Erythroblast (primary cell): ENCODE measurements at regions not wholly inside any gene's neighbourhood (a gene's known extent, or its start where the extent isn't known, plus 50 kb on each side); places are given as distances from the start of the nearest gene placed in this dataset.

ENCODE experiments used
- DNase-seq, 2 experiments: peaks; one replicate each; lab custom pipeline; 2025; lab: John Stamatoyannopoulos, UW
- GATA1 ChIP-seq: IDR thresholded peaks from 2 replicates; pipeline ENCODE4 v1.6.1; 2011; ENCODE audit warnings: low read depth, mild to moderate bottlenecking, control low read depth, low read length, moderate library complexity
- POLR2A ChIP-seq: IDR thresholded peaks from 2 replicates; pipeline ENCODE4 v1.6.1; 2011; ENCODE audit warnings: mild to moderate bottlenecking, low read length

DNA sequence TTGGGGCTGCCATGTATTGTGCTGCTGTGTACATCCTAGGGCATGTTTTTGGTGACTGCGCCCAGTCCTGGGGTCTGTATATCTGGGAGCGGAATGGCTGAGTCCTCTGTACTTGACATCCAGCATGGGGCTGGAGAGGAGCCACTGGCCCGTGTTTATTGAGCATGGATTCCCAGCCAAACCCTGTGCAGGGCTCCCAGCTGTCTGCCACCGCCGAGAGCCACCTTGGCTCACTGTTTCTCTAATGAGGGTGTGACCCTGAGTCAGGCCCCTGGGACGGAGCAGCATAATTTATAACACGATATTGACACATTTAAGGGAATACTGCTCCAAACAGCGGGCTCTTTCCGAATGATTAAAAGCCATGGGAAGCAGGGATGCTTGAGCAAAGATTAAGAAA is 211.5 kb upstream of the PWP1 start:
- TF ChIP-seq POLR2A = no peak
- TF ChIP-seq GATA1 = no peak
- DNase-seq = no peak

DNA sequence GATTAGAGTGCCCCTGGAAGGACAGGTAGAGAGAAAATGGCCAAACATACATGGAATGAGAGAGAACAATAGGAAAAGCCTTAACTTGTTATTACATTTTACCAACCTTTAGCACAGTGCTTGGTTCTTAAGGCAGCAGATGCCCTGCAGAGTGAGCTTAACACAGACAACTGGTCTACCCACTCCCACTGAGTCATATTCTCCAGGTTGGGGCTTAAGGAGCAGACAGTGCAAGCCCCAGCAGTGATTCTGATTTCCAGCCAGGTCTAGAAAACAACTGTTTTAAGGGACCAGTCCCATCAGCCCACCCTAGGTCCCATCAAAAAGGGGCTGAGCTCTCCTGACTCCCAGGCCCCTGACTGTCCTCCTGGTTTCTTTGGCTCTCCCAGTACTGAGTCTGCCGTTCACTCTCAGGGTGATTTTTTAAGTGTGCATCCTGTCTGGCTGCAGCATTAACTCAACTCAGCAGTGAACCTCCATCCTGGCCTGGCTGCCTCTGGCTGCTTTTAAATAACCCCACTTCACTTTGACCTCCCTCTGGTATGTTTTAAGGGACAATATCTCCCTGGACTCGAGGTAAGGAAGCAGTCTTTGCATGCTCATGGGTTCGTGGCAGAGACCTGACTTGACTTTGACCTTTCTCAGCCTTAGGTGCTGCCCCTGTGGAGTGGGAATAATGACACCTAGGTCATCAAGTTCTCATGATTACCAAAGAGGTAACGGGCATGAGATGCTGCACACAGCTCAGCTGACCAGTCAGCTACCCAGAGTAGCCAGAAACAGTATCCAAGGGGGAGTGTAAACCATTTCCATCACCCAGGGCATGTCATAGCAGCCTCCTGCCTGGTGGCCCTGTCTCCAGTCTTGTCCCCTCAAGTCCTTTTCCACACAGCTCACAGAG is 210.7 kb upstream of the PWP1 start:
- no peak for TF ChIP-seq POLR2A
- DNase-seq = no peak

DNA sequence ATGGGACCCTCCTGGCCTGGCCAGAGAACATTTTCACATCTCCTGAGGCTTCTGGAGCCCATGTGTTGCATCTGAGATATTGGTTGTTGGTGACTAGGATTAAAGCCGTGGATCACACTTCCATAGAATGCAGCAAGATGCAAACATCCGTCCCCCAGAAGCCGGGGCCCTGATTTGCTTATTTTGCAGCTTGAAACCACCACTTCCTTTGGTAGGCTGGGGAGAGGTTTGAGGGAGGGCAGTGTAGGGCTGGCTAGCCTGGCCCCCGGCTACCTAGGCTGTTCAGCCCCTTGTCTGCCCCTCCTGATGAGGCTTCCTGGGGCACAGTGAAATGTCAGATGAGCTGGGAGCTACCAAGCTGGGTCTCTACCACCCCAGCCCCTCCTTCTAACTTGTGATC is 209.7 kb upstream of the PWP1 start:
- no peak for DNase-seq
- TF ChIP-seq POLR2A (no peak), GATA1 (no peak)

DNA sequence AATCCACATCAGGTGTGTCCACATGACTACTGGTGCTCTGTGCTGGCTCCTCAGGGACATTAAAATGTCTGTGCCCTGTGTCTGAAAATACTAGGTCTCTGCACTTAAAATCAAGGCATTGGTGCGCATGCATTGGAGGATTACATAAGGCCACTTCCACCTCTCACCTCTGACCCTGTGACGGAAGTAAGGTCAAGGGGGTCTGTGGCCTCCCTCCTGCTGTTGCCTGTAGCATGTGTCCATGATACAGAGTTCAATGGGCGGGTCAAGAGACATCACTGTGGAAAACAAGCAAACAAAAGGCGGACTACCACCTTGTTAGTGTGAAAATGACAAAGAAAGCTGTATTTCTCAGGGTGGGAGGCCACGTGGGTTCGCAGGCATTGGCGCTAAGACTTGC is 208.6 kb upstream of the PWP1 start:
- no peak for DNase-seq
- no peak for TF ChIP-seq POLR2A

DNA sequence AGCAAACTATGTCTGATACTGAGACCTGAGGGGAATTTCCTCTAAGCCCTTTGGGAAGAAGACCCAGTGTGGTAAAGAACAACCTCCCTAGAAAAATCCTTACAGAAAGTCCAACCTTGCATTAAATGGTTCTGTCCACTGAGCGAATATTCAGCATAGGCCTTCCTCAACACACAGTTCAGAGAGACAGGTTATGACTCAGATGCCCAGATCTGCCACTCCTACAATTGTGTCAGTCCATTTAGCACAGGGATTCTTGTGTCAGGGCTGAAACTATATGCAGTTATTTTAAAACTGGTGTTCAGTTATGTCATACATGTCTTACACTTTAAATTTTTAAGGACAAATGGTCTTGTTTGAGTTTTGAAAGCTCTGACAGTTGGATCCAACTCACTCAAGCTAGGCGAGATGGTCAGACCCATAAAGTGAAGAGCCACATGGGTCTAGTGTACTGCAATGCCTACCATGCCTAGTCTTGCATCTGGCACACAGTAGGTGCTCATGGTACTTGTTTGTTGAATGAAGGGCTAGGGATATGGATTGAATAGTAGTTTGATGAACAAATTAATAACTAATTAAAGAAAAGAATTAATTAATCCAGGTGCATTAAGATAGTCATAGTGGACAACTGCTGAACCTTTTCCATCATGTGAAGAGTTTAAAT is 207.5 kb upstream of the PWP1 start:
- DNase-seq = no peak
- TF ChIP-seq GATA1 (no peak), POLR2A (no peak)

DNA sequence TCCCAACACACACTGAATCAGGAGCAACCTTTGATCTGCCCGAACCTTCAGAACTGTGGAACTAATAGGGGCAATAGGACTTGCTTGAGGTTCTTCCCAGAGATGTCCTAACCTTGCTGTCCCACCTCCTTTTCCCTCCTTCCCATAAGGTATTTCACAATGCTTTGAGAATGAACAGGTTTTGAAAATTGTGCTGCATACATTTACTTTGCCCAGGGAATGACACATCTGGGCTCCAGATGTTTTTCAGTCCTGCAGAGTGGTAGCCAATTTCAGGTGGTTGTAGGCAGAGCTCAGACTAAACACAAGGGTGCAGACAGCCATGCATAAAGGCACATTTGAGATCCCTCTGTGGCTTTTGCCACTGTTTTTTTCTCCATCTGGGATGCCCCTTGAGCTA is 206.7 kb upstream of the PWP1 start:
- DNase-seq = no peak
- TF ChIP-seq POLR2A (no peak), GATA1 (no peak)

DNA sequence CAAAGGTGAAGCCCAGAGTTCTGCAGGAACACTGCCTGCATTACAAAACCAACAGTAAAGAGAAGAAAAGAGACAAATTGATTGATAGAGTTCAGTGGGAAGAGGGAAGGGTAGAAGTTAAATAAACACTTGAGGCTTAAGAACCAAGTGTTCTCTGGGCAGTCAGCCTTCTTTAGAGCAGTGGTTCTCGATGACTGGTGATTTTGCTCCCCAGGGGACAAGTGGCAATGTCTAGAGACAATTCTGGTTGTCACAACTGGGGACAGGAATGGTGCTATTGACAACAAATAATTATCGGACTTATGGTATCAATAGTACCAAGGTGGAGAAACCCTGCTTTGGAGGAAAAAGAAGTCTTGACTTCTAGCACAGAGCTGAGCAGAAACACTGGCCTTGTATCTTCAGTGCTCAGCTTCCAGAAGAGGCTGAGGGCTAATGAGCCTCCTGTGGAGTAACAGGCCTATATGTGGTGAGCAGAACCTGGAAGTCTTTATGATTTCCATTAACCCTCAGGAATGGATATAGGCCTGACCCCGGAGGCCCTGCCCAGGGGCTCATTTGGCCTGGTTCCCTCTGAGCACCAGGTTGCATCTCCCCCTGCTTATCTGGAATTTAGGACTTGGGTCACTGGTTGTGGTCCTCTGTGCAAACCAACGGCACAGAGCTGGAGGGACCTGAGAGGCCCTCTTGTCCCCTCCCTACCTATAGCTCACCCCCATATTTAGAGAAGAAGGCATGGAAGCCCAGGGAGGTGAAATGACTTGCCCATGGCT is 204.6 kb upstream of the PWP1 start:
- no peak for DNase-seq
- TF ChIP-seq GATA1 = no peak
- no peak for TF ChIP-seq POLR2A

DNA sequence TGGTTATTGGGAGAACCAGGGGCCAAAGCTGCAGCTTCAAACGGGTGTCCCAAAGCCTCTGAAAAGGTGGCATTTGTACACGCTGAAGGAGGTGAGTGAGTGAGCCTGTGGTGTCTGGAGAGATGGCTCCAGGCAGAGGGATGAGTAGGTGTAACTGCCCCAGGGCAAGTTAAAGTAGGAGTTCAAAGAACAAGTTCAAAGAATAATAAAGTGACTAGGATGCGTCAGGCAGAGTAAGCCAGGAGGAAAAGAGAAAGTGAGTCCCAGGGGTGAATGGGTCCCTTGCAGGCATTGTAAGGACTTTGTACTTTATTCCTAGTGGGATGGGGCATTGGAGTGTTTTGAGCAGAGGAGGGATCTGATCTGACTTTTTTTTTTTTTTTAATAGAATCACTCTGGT is 201.4 kb upstream of the PWP1 start:
- no peak for TF ChIP-seq GATA1
- TF ChIP-seq POLR2A = no peak
- DNase-seq = no peak

DNA sequence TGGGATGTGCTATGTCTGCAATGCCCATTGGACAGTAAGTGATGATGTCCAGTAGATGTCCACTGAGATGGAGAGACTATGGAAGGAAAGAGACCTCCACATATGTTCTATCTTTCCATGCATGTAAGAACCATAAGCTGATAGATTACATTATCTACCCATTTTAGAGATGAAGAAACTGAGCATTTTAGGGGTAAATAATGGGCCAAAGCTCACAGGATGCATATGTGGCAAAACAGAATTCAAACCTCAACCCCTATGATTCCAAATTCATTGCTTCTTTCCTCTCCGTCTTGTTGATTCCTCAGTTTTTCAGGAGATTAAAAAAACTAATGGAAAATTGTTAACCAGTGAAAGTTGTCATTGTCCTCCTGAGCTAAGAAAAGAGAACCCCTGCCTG is 200.7 kb upstream of the PWP1 start:
- TF ChIP-seq POLR2A (no peak), GATA1 (no peak)
- DNase-seq = no peak

DNA sequence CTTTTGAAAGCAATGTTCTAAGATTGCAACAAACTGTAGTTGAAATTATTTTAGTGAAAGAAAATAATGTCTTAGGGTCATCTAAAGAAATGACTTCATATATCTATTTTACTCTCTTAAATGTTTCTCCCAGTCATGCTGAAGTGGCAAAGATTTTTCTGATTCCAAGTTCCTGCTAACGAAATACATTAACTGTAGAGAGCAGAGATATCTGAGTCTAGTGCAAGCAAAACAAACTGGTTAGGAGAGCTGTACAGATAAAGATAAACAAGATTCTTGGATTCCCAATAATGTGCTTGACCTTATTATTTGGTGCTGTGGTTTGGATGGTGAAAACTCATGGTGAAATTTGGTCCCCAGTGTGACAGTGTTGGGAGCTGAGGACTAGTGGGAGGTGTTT is 199.9 kb upstream of the PWP1 start:
- TF ChIP-seq GATA1 (no peak), POLR2A (no peak)
- DNase-seq = no peak

DNA sequence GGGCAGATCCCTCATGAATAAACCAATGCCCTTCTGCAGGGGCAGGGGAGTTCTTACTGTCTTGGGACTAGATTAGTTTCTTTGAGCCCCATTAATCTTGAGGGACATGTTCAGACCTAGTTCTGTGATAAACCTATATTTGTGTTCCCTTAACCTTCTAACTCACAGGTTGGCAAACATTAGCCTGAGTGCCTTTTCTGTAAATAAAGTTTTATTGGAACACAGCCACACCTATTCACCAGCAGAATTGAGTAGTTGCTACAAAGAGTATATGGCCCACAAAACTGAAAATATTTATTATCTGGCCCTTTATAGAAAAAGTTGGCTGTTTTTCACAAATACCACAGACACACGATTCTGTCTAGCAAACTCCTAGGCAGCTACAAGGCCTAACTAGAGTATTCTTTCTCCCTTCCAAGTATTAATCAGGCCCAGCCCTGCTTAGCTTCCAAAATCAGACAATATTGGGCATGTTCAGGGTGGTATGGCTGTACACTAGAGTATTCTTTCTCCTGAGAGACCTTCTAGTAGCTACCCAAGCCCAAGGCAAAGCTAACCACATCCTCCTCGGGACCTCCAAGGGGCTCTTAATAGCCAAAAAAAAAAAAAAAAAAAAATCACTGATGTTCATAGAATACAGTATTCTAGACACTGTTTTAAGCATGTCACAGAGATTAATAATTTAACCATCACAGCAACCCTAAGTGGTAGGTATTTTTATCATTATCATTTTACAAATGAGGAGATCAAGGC is 199.3 kb upstream of the PWP1 start:
- DNase-seq = no peak
- no peak for TF ChIP-seq POLR2A
- no peak for TF ChIP-seq GATA1

DNA sequence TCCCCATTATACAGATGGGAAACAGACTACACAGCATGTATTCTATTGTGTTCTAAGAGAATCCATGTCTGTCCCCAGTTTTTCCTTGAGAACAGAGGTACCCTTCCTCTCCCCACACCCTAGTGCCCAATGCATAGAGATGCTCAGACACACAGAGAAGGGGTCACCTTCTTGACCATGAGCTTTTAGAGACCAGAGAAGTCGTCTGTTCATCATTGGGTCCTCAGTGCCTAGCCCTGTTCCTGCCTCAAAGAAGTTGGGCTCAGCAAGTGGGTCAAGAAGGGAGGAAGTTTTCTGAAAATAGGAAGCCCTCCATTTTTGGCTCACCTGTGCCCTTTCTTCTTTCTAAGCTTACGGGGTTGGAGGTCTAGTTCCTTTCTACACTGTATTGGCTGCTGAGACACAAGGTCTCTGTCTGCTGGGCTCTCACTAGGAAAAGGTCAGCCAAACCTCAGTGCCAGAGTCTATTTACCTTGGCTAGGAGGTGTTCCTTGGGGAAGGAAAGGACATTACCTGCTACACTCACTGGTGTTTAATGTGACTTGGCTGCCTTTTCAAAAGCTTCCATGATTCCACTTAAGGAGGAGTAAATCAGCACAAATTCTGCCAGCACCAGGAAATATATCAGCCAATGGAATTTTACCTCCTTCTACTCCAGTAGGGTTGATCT is 198.5 kb upstream of the PWP1 start:
- no peak for TF ChIP-seq GATA1
- no peak for TF ChIP-seq POLR2A
- DNase-seq = no peak

DNA sequence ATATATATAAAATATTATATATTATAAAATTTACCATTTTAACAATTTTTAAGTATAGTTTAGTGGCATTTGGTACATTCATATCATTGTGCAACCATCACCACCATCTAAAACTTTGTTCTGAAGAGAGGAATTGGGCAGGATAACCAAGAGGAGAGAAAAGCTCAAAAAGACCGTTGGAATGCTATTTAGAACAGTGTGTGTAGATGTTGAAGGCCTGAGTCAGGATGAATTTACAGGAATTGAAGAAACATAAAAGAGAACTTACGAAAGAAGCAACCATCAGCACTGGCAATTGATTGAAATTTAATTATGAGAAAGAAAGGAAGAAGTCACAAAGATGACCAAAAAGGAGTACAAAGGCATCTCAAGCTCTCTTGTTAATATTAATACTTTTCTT is 196.9 kb upstream of the PWP1 start:
- TF ChIP-seq POLR2A (no peak), GATA1 (no peak)
- no peak for DNase-seq
